GM18505 (cell line): ENCODE measurements at regions not wholly inside any gene's neighbourhood (a gene's known extent, or its start where the extent isn't known, plus 50 kb on each side); places are given as distances from the start of the nearest gene placed in this dataset.
A peak's percentile ranks its signal among the peaks of the same experiment; 100 is the strongest.

Experiments
- ATAC-seq: cut with Tn5 transposase; IDR thresholded peaks from one replicate; pipeline ENCODE4 v1.9.1; 2021; ENCODE audit not compliant: unreplicated experiment
- POLR2A ChIP-seq: IDR thresholded peaks from 4 replicates; pipeline ENCODE4 v1.6.1; 2011; ENCODE audit warnings: borderline replicate concordance; ENCODE audit not compliant: insufficient read depth, insufficient read length; ENCODE audit errors: extremely low read depth

GRCh38 chr5:17436761-17437221 is 61.2 kb upstream of the TAF11L2 start:
- no peak for TF ChIP-seq POLR2A
- ATAC-seq = peak; percentile 83

GRCh38 chr5:17438027-17438426 is 60.0 kb upstream of the TAF11L2 start:
- no peak for ATAC-seq

GRCh38 chr5:17439956-17440355 is 58.1 kb upstream of the TAF11L2 start:
- no peak for TF ChIP-seq POLR2A
- ATAC-seq = no peak

More at GRCh38 chr5:17438027-17438426, 60.0 kb upstream of the TAF11L2 start:
- no peak for TF ChIP-seq POLR2A

GRCh38 chr5:17440766-17441165 is 57.3 kb upstream of the TAF11L2 start:
- no peak for TF ChIP-seq POLR2A

GRCh38 chr5:17441351-17441750 is 56.7 kb upstream of the TAF11L2 start:
- no peak for ATAC-seq
- TF ChIP-seq POLR2A = no peak

More at GRCh38 chr5:17440766-17441165, 57.3 kb upstream of the TAF11L2 start:
- no peak for ATAC-seq

GRCh38 chr5:17443333-17444130 is 54.5 kb upstream of the TAF11L2 start:
- no peak for TF ChIP-seq POLR2A
- no peak for ATAC-seq

DNA sequence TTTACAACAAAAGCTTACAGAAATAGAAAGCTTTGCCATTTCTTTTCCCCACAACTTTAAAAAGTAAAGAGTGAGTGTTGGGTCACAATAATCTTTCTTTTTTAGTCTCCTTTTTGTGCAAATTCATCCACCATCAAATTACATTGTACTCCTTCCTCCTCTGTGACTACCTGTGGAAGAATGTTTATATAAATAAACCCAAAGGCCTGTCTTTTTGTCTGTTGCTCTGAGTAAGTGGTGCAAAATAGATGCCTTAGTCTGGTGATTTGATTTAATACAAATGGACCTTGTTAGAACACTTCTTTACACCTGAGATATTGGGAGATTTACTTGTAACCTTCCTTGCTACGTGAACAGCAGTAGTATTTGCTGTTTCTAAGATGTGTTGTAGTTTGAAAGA is 53.5 kb upstream of the TAF11L2 start:
- ATAC-seq = no peak

DNA sequence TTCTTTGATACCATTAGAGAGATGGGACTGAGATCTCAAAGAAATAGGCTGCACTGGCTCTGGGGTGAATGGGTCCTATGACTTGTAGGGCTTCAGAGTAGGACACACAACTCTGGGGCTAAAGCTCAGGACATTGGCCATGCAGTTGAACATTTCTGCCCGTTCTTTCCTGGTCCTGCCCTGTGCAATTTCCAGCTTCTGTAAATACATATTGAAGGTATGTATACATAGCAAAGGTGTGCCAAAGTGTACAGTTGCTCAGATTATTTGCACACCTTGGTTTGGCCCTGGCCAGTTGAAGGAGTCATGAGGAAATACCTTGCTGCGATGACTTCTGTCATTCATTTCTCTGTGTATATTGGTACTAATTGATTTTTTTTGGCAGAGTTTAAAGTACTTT is 52.8 kb upstream of the TAF11L2 start:
- ATAC-seq = no peak
- TF ChIP-seq POLR2A = no peak

More for the DNA sequence above, 53.5 kb upstream of the TAF11L2 start:
- no peak for TF ChIP-seq POLR2A
